ENCODE measurements at regions not wholly inside any gene's neighbourhood (a gene's known extent, or its start where the extent isn't known, plus 50 kb on each side); places are given as distances from the start of the nearest gene placed in this dataset.

GRCh38 chr10:88097536-88097935 lies 234.1 kb downstream of the PTEN start:
- TF ChIP-seq, protein P1, sequence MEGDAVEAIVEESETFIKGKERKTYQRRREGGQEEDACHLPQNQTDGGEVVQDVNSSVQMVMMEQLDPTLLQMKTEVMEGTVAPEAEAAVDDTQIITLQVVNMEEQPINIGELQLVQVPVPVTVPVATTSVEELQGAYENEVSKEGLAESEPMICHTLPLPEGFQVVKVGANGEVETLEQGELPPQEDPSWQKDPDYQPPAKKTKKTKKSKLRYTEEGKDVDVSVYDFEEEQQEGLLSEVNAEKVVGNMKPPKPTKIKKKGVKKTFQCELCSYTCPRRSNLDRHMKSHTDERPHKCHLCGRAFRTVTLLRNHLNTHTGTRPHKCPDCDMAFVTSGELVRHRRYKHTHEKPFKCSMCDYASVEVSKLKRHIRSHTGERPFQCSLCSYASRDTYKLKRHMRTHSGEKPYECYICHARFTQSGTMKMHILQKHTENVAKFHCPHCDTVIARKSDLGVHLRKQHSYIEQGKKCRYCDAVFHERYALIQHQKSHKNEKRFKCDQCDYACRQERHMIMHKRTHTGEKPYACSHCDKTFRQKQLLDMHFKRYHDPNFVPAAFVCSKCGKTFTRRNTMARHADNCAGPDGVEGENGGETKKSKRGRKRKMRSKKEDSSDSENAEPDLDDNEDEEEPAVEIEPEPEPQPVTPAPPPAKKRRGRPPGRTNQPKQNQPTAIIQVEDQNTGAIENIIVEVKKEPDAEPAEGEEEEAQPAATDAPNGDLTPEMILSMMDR (IDR thresholded peaks at IDR 0.05) = no peak
- TF ChIP-seq EZH2 (IDR thresholded peaks at IDR 0.05; ENCODE audit: borderline replicate concordance, insufficient read depth, low read depth, low read length, poor library complexity, severe bottlenecking) = no peak

All from B cell (primary cell).